ENCODE measurements at regions not wholly inside any gene's neighbourhood (a gene's known extent, or its start where the extent isn't known, plus 50 kb on each side); places are given as distances from the start of the nearest gene placed in this dataset.

- Mint-ChIP-seq H3K4me3 (no peak overlapping the region), H3K9me3 (no peaks in the 10 kb centered on the region), H3K27ac (no peak overlapping the region), H3K4me1 (no peaks in the 10 kb centered on the region), H3K36me3 (ENCODE audit: low read depth) (no peaks in the 10 kb centered on the region), H3K27me3 (no peaks in the 10 kb centered on the region)
- no peak for DNase-seq
- intact Hi-C loops (cut with micrococcal nuclease), result no loop called here
Observed at GRCh38 chr5:173479711-173480110, 136.7 kb downstream of the BOD1 start.

- Mint-ChIP-seq H3K27ac (no peak overlapping the region), H3K4me3 (no peak overlapping the region), H3K4me1 (no peaks in the 10 kb centered on the region), H3K9me3 (no peaks in the 10 kb centered on the region), H3K27me3 (no peaks in the 10 kb centered on the region), H3K36me3 (ENCODE audit: low read depth) (no peaks in the 10 kb centered on the region)
- DNase-seq, result no peak
- intact Hi-C loops (cut with micrococcal nuclease), result no loop called here
Observed at GRCh38 chr5:173477345-173478040, 139.0 kb downstream of the BOD1 start.

- intact Hi-C loops (cut with micrococcal nuclease), result no loop called here
- no peaks in the 10 kb centered on the region for H3K4me1 Mint-ChIP-seq
- no peak for DNase-seq
- H3K36me3 Mint-ChIP-seq (ENCODE audit: low read depth), result no peaks in the 10 kb centered on the region
- H3K27me3 Mint-ChIP-seq, result no peaks in the 10 kb centered on the region
- no peak overlapping the region for H3K4me3 Mint-ChIP-seq
- no peak overlapping the region for H3K27ac Mint-ChIP-seq
- H3K9me3 Mint-ChIP-seq, result no peaks in the 10 kb centered on the region
Observed at GRCh38 chr5:173475780-173476179, 140.7 kb downstream of the BOD1 start.

GRCh38 chr5:173474881-173475287 is 141.6 kb downstream of the BOD1 start:
- no peak overlapping the region for H3K27ac Mint-ChIP-seq
- no peaks in the 10 kb centered on the region for H3K27me3 Mint-ChIP-seq
- no peaks in the 10 kb centered on the region for H3K4me1 Mint-ChIP-seq
- intact Hi-C loops (cut with micrococcal nuclease), result no loop called here
- no peaks in the 10 kb centered on the region for H3K9me3 Mint-ChIP-seq
- H3K4me3 Mint-ChIP-seq, result no peak overlapping the region
- no peaks in the 10 kb centered on the region for H3K36me3 Mint-ChIP-seq (ENCODE audit: low read depth)
- DNase-seq, result no peak

GRCh38 chr5:173473288-173473687 is 143.2 kb downstream of the BOD1 start:
- H3K4me3 Mint-ChIP-seq, result no peak overlapping the region
- DNase-seq, result no peak
- intact Hi-C loops (cut with micrococcal nuclease), result no loop called here
- no peaks in the 10 kb centered on the region for H3K27me3 Mint-ChIP-seq
- H3K36me3 Mint-ChIP-seq (ENCODE audit: low read depth), result no peaks in the 10 kb centered on the region
- no peak overlapping the region for H3K27ac Mint-ChIP-seq
- no peaks in the 10 kb centered on the region for H3K9me3 Mint-ChIP-seq
- no peaks in the 10 kb centered on the region for H3K4me1 Mint-ChIP-seq

GRCh38 chr5:173472784-173473278 is 143.6 kb downstream of the BOD1 start:
- Mint-ChIP-seq H3K27ac (no peak overlapping the region), H3K9me3 (no peaks in the 10 kb centered on the region), H3K4me3 (no peak overlapping the region), H3K4me1 (no peaks in the 10 kb centered on the region), H3K36me3 (ENCODE audit: low read depth) (no peaks in the 10 kb centered on the region), H3K27me3 (no peaks in the 10 kb centered on the region)
- intact Hi-C loops (cut with micrococcal nuclease), result no loop called here
- no peak for DNase-seq

- Mint-ChIP-seq H3K27me3 (no peaks in the 10 kb centered on the region), H3K36me3 (ENCODE audit: low read depth) (no peaks in the 10 kb centered on the region), H3K9me3 (no peaks in the 10 kb centered on the region), H3K4me1 (no peaks in the 10 kb centered on the region), H3K27ac (no peak overlapping the region), H3K4me3 (no peak overlapping the region)
- no peak for DNase-seq
- intact Hi-C loops (cut with micrococcal nuclease), result no loop called here
Observed at GRCh38 chr5:173472164-173472563, 143.9 kb upstream of the STC2 start.

- DNase-seq, result no peak
- Mint-ChIP-seq H3K4me1 (no peaks in the 10 kb centered on the region), H3K36me3 (ENCODE audit: low read depth) (no peaks in the 10 kb centered on the region), H3K27me3 (no peaks in the 10 kb centered on the region), H3K9me3 (peaks cover 4% of the 10 kb centered on the region), H3K27ac (no peak overlapping the region), H3K4me3 (no peak overlapping the region)
- intact Hi-C loops (cut with micrococcal nuclease), result no loop called here
Observed at GRCh38 chr5:173468821-173469251, 140.6 kb upstream of the STC2 start.

- H3K36me3 Mint-ChIP-seq (ENCODE audit: low read depth), result no peaks in the 10 kb centered on the region
- H3K27me3 Mint-ChIP-seq, result no peaks in the 10 kb centered on the region
- no peak overlapping the region for H3K4me3 Mint-ChIP-seq
- intact Hi-C loops (cut with micrococcal nuclease), result no loop called here
- H3K27ac Mint-ChIP-seq, result no peak overlapping the region
- H3K4me1 Mint-ChIP-seq, result no peaks in the 10 kb centered on the region
- DNase-seq, result no peak
- peaks cover 4% of the 10 kb centered on the region for H3K9me3 Mint-ChIP-seq
Observed at GRCh38 chr5:173466227-173466626, 138.0 kb upstream of the STC2 start.

- Mint-ChIP-seq H3K27me3 (no peaks in the 10 kb centered on the region), H3K36me3 (ENCODE audit: low read depth) (no peaks in the 10 kb centered on the region), H3K9me3 (peaks cover 4% of the 10 kb centered on the region), H3K4me3 (no peak overlapping the region), H3K27ac (no peak overlapping the region), H3K4me1 (no peaks in the 10 kb centered on the region)
- no peak for DNase-seq
- intact Hi-C loops (cut with micrococcal nuclease), result no loop called here
Observed at GRCh38 chr5:173464813-173465212, 136.6 kb upstream of the STC2 start.

- H3K4me1 Mint-ChIP-seq, result no peaks in the 10 kb centered on the region
- H3K27ac Mint-ChIP-seq, result no peak overlapping the region
- no peaks in the 10 kb centered on the region for H3K27me3 Mint-ChIP-seq
- intact Hi-C loops (cut with micrococcal nuclease), result no loop called here
- H3K9me3 Mint-ChIP-seq, result peaks cover 4% of the 10 kb centered on the region
- no peak for DNase-seq
- no peaks in the 10 kb centered on the region for H3K36me3 Mint-ChIP-seq (ENCODE audit: low read depth)
- H3K4me3 Mint-ChIP-seq, result no peak overlapping the region
Observed at GRCh38 chr5:173463207-173463606, 135.0 kb upstream of the STC2 start.

- no peak for DNase-seq
- Mint-ChIP-seq H3K4me1 (no peaks in the 10 kb centered on the region), H3K4me3 (no peak overlapping the region), H3K27ac (no peak overlapping the region), H3K36me3 (ENCODE audit: low read depth) (no peaks in the 10 kb centered on the region), H3K27me3 (no peaks in the 10 kb centered on the region), H3K9me3 (no peaks in the 10 kb centered on the region)
- intact Hi-C loops (cut with micrococcal nuclease), result no loop called here
Observed at GRCh38 chr5:173458828-173459609, 130.8 kb upstream of the STC2 start.

- H3K4me1 Mint-ChIP-seq, result no peaks in the 10 kb centered on the region
- intact Hi-C loops (cut with micrococcal nuclease), result no loop called here
- H3K4me3 Mint-ChIP-seq, result no peak overlapping the region
Observed at GRCh38 chr5:173457482-173457881, 129.3 kb upstream of the STC2 start.

GRCh38 chr5:173456751-173457171 is 128.5 kb upstream of the STC2 start:
- no peak overlapping the region for H3K27ac Mint-ChIP-seq

More at GRCh38 chr5:173457482-173457881, 129.3 kb upstream of the STC2 start:
- DNase-seq, result no peak
- Mint-ChIP-seq H3K9me3 (no peaks in the 10 kb centered on the region), H3K27ac (no peak overlapping the region), H3K36me3 (ENCODE audit: low read depth) (no peaks in the 10 kb centered on the region), H3K27me3 (no peaks in the 10 kb centered on the region)

More at GRCh38 chr5:173456751-173457171, 128.5 kb upstream of the STC2 start:
- H3K9me3 Mint-ChIP-seq, result no peaks in the 10 kb centered on the region
- no peak overlapping the region for H3K4me3 Mint-ChIP-seq
- H3K4me1 Mint-ChIP-seq, result no peaks in the 10 kb centered on the region
- no peaks in the 10 kb centered on the region for H3K27me3 Mint-ChIP-seq
- DNase-seq, result no peak
- no peaks in the 10 kb centered on the region for H3K36me3 Mint-ChIP-seq (ENCODE audit: low read depth)
- intact Hi-C loops (cut with micrococcal nuclease), result no loop called here

Data from activated CD4-positive, alpha-beta T cell treated with anti-CD3 and anti-CD28 coated beads, Interleukin-2, amount 10 ng/mL, durations not matched to agents 24 days and 14 days (primary cell).